ENCODE measurements at regions not wholly inside any gene's neighbourhood (a gene's known extent, or its start where the extent isn't known, plus 50 kb on each side); places are given as distances from the start of the nearest gene placed in this dataset.

DNA sequence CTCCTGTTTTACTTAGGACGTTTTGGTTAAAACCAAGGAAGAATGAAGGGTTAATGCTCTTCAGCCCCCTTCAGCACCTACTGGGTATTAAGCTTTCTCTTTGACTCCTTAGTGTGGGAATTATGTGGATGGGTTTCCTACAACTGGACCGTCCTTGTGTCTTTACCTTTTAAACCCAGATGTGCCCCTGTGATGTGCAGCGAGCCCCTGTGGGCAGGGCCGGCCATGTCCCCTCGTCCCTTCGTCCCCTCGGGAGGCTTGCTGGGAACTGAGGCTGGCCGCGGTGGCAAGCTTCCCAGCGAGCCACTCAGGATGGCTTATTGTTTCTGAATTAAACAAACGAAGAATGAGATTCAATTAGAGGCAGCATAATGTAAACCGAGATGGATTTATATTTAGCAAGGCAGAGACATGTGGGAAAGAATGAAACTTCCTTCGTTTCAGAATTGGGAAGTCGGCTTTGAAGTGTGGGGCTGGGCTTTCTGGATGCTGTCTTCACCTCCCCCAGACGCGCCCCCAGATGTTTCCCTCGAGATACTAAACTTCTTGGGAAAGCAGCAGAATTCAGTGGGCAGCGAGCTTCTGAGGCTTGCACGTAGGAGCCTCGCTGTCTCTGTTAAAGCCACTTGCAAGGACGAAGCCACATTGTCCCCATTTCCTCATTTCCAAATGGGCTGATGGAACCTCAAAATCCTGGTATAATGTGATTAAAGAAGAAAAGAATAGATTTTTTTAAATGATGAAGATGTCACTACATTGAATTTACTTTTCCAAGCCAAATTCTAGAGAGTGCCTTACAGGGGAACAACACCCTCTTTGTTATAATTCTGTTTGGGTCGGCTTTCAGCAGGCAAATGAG, 146.0 kb downstream of the VAPA start:
- TF ChIP-seq SPI1 (IDR thresholded peaks at IDR 0.05; ENCODE audit: borderline replicate concordance, low read depth), result peak; percentile 41; the same call in 1 of the 2 replicates
- TF ChIP-seq, protein P1, sequence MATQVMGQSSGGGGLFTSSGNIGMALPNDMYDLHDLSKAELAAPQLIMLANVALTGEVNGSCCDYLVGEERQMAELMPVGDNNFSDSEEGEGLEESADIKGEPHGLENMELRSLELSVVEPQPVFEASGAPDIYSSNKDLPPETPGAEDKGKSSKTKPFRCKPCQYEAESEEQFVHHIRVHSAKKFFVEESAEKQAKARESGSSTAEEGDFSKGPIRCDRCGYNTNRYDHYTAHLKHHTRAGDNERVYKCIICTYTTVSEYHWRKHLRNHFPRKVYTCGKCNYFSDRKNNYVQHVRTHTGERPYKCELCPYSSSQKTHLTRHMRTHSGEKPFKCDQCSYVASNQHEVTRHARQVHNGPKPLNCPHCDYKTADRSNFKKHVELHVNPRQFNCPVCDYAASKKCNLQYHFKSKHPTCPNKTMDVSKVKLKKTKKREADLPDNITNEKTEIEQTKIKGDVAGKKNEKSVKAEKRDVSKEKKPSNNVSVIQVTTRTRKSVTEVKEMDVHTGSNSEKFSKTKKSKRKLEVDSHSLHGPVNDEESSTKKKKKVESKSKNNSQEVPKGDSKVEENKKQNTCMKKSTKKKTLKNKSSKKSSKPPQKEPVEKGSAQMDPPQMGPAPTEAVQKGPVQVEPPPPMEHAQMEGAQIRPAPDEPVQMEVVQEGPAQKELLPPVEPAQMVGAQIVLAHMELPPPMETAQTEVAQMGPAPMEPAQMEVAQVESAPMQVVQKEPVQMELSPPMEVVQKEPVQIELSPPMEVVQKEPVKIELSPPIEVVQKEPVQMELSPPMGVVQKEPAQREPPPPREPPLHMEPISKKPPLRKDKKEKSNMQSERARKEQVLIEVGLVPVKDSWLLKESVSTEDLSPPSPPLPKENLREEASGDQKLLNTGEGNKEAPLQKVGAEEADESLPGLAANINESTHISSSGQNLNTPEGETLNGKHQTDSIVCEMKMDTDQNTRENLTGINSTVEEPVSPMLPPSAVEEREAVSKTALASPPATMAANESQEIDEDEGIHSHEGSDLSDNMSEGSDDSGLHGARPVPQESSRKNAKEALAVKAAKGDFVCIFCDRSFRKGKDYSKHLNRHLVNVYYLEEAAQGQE (IDR thresholded peaks at IDR 0.05; ENCODE audit: insufficient replicate concordance, low read depth), result no peak
- H3K27ac ChIP-seq (replicated peaks), result no peak overlapping the region
- H3K27me3 ChIP-seq (ENCODE audit: insufficient read depth, poor library complexity, severe bottlenecking), result peaks cover 8% of the 10 kb centered on the region
- no peak overlapping the region for H3K4me3 ChIP-seq (replicated peaks; ENCODE audit: insufficient read depth, low read length)
- no peak for DNase-seq (ENCODE audit: low read depth in 1 of 2, low spot score in 1 of 2)

DNA sequence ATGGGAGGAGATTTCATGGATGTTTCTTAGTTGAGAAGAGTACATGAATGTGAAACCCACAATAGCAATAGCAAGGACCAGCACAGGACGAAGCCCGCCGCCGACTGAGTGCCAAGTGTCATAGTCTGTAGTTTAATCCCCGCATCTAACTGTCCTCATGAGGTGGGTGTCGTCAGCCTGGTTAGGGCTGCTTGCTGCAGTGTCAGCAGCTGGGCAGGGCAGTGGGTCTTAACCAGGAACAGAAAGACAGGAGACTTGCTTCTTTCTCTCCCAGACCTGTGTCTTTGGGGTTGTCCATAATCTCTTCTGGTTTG, 146.6 kb downstream of the VAPA start:
- Histone ChIP-seq H3K27ac (replicated peaks) (no peak overlapping the region), H3K27me3 (ENCODE audit: insufficient read depth, poor library complexity, severe bottlenecking) (peaks cover 8% of the 10 kb centered on the region)
- TF ChIP-seq POLR2AphosphoS5 (IDR thresholded peaks at IDR 0.05; ENCODE audit: low read depth), result no peak
- TF ChIP-seq, protein P1 (IDR thresholded peaks at IDR 0.05; ENCODE audit: insufficient replicate concordance, low read depth), result no peak
- TF ChIP-seq, protein P2, sequence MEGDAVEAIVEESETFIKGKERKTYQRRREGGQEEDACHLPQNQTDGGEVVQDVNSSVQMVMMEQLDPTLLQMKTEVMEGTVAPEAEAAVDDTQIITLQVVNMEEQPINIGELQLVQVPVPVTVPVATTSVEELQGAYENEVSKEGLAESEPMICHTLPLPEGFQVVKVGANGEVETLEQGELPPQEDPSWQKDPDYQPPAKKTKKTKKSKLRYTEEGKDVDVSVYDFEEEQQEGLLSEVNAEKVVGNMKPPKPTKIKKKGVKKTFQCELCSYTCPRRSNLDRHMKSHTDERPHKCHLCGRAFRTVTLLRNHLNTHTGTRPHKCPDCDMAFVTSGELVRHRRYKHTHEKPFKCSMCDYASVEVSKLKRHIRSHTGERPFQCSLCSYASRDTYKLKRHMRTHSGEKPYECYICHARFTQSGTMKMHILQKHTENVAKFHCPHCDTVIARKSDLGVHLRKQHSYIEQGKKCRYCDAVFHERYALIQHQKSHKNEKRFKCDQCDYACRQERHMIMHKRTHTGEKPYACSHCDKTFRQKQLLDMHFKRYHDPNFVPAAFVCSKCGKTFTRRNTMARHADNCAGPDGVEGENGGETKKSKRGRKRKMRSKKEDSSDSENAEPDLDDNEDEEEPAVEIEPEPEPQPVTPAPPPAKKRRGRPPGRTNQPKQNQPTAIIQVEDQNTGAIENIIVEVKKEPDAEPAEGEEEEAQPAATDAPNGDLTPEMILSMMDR (IDR thresholded peaks at IDR 0.05; ENCODE audit: insufficient read depth, low read length), result no peak

DNA sequence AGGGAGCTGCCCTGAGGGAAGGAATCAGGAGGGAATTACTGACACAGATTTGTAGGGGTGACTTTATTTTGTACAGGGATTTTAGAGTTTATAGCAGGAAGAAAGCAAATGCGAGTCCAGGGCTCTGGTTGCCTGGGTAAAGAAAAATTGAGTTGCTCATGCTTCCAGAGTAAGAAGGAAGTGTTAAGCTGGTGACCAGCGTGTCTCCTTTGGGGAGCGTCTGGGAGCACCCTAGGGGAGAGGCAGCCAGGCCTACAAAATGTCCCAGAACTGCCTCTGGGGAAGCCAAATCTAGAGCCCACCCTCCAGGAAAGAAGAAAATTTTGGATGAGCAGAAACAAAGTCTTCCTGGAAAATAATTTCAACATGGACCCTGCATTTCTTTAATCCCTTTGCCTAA, 147.0 kb downstream of the VAPA start:
- DNase-seq (ENCODE audit: low read depth in 1 of 2, low spot score in 1 of 2), result no peak
- Histone ChIP-seq H3K27ac (replicated peaks) (no peak overlapping the region), H3K4me3 (replicated peaks; ENCODE audit: insufficient read depth, low read length) (no peak overlapping the region), H3K27me3 (ENCODE audit: insufficient read depth, poor library complexity, severe bottlenecking) (peaks cover 8% of the 10 kb centered on the region)
- TF ChIP-seq, protein P2 (IDR thresholded peaks at IDR 0.05; ENCODE audit: insufficient read depth, low read length), result no peak
- TF ChIP-seq, protein P1 (IDR thresholded peaks at IDR 0.05; ENCODE audit: insufficient replicate concordance, low read depth), result no peak
- TF ChIP-seq SPI1 (IDR thresholded peaks at IDR 0.05; ENCODE audit: borderline replicate concordance, low read depth), result no peak
- TF ChIP-seq GABPA (IDR thresholded peaks at IDR 0.05; ENCODE audit: low read depth), result no peak
- TF ChIP-seq POLR2AphosphoS5 (IDR thresholded peaks at IDR 0.05; ENCODE audit: low read depth), result no peak

More for the DNA sequence above, 146.6 kb downstream of the VAPA start:
- H3K4me3 ChIP-seq (replicated peaks; ENCODE audit: insufficient read depth, low read length), result no peak overlapping the region
- no peak for DNase-seq (ENCODE audit: low read depth in 1 of 2, low spot score in 1 of 2)

All from HL-60 (cell line).